Trophoblast cell (in vitro differentiated cells and primary cell): ENCODE measurements at regions not wholly inside any gene's neighbourhood (a gene's known extent, or its start where the extent isn't known, plus 50 kb on each side); places are given as distances from the start of the nearest gene placed in this dataset.

Experiments used
- DNase-seq, 2 donors: peaks; one replicate each; pipeline ENCODE4 v3.0.0-alpha.2; 2016
- H2AFZ ChIP-seq: 2 replicates; pipeline ENCODE4 v1.6.1; 2013; ENCODE audit warnings: low read length, moderate library complexity, mild to moderate bottlenecking; ENCODE audit not compliant: insufficient read depth, poor library complexity
- H2AK5ac ChIP-seq: 2 replicates; pipeline ENCODE4 v1.6.1; 2013; ENCODE audit warnings: mild to moderate bottlenecking, low read length
- H2BK120ac ChIP-seq: 2 replicates; pipeline ENCODE4 v1.6.1; 2013; ENCODE audit warnings: low read length, mild to moderate bottlenecking, moderate library complexity; ENCODE audit not compliant: insufficient read depth, poor library complexity
- H2BK12ac ChIP-seq: 2 replicates; pipeline ENCODE4 v1.6.1; 2013; ENCODE audit warnings: mild to moderate bottlenecking, low read length, moderate library complexity
- H2BK5ac ChIP-seq: 2 replicates; pipeline ENCODE4 v1.6.1; 2013; ENCODE audit warnings: low read length, low read depth, moderate library complexity, mild to moderate bottlenecking; ENCODE audit not compliant: poor library complexity
- H3K14ac ChIP-seq: 2 replicates; pipeline ENCODE4 v1.6.1; 2013; ENCODE audit warnings: mild to moderate bottlenecking, low read length
- H3K18ac ChIP-seq: 2 replicates; pipeline ENCODE4 v1.6.1; 2013; ENCODE audit warnings: mild to moderate bottlenecking, low read length
- H3K23ac ChIP-seq: 2 replicates; pipeline ENCODE4 v1.6.1; 2013; ENCODE audit warnings: low read length
- H3K27ac ChIP-seq: 2 replicates; pipeline ENCODE4 v1.5.1; 2013; ENCODE audit warnings: low read depth, mild to moderate bottlenecking, inconsistent platforms, low read length, moderate library complexity
- H3K27me3 ChIP-seq: 2 replicates; pipeline ENCODE4 v1.6.1; 2013; ENCODE audit warnings: inconsistent platforms, mild to moderate bottlenecking, low read length, moderate library complexity; ENCODE audit not compliant: insufficient read depth
- H3K36me3 ChIP-seq, 2 experiments: 1 replicate in 1 of 2; 2 replicates in 1 of 2; pipeline ENCODE4 v1.6.1; 2013; ENCODE audit warnings: low read length in 2 of 2, mild to moderate bottlenecking in 2 of 2, moderate library complexity in 1 of 2; ENCODE audit not compliant: insufficient read depth in 2 of 2, control insufficient read depth in 1 of 2
- H3K4ac ChIP-seq: 2 replicates; pipeline ENCODE4 v1.6.1; 2013; ENCODE audit warnings: low read depth, mild to moderate bottlenecking, low read length, moderate library complexity
- H3K4me1 ChIP-seq, 2 experiments: 1 replicate in 1 of 2; 2 replicates in 1 of 2; pipeline ENCODE4 v1.6.1; 2013; ENCODE audit warnings: low read length in 2 of 2, mild to moderate bottlenecking in 2 of 2, moderate library complexity in 1 of 2; ENCODE audit not compliant: insufficient read depth in 2 of 2, control insufficient read depth in 1 of 2
- H3K4me2 ChIP-seq: 2 replicates; pipeline ENCODE4 v1.6.1; 2013; ENCODE audit warnings: inconsistent platforms, mild to moderate bottlenecking, low read length, moderate library complexity
- H3K4me3 ChIP-seq: 2 replicates; pipeline ENCODE4 v1.5.1; 2013; ENCODE audit warnings: mild to moderate bottlenecking, low read depth, low read length, inconsistent platforms
- H3K79me1 ChIP-seq: one replicate; pipeline ENCODE4 v1.6.1; 2013; ENCODE audit warnings: low read length
- H3K79me2 ChIP-seq: 2 replicates; pipeline ENCODE4 v1.6.1; 2013; ENCODE audit warnings: low read length, mild to moderate bottlenecking; ENCODE audit not compliant: control insufficient read depth, insufficient read depth, poor library complexity
- H3K9ac ChIP-seq: 2 replicates; pipeline ENCODE4 v1.6.1; 2013; ENCODE audit warnings: mild to moderate bottlenecking, low read length
- H3K9me3 ChIP-seq: 2 replicates; pipeline ENCODE4 v1.6.1; 2013; ENCODE audit warnings: low read depth, mild to moderate bottlenecking, control low read depth, inconsistent platforms, low read length; ENCODE audit not compliant: insufficient read depth
- H4K12ac ChIP-seq: 2 replicates; pipeline ENCODE4 v1.6.1; 2013; ENCODE audit warnings: low read depth, mild to moderate bottlenecking, low read length, moderate library complexity
- H4K8ac ChIP-seq: 2 replicates; pipeline ENCODE4 v1.6.1; 2013; ENCODE audit warnings: low read depth, mild to moderate bottlenecking, low read length, moderate library complexity
- H4K91ac ChIP-seq: one replicate; pipeline ENCODE4 v1.6.1; 2013; ENCODE audit warnings: low read depth, mild to moderate bottlenecking, low read length, moderate library complexity
- WGBS: extraction: QIAGEN DNeasy Blood & Tissue Kit; methylation state at CpG from one replicate; pipeline ENCODE4 v1.1.7; 2013; ENCODE audit warnings: missing lambda C conversion rate; ENCODE audit not compliant: insufficient read length, insufficient coverage; ENCODE audit errors: extremely low coverage; 5-methylcytosine and 5-hydroxymethylcytosine counted together

- no peak overlapping the region for H3K9ac ChIP-seq
- H3K27me3 ChIP-seq, result no peaks in the 10 kb centered on the region
- H3K27ac ChIP-seq, result no peak overlapping the region
- H3K36me3 ChIP-seq, result no peaks in the 10 kb centered on the region
- H2BK12ac ChIP-seq, result no peak overlapping the region
- no peaks in the 10 kb centered on the region for H3K79me2 ChIP-seq
- H2BK120ac ChIP-seq, result no peak overlapping the region
- no peak overlapping the region for H3K18ac ChIP-seq
- no peaks in the 10 kb centered on the region for H3K4me1 ChIP-seq
- no peak overlapping the region for H3K4me3 ChIP-seq
- no CpG with 5 or more reads among the region's 2 CpGs for WGBS
- H3K14ac ChIP-seq, result no peak overlapping the region
- no peak overlapping the region for H2AK5ac ChIP-seq
- H2AFZ ChIP-seq, result no peak overlapping the region
- H4K8ac ChIP-seq, result no peak overlapping the region
- no peak overlapping the region for H3K4me2 ChIP-seq
- H3K4ac ChIP-seq, result no peak overlapping the region
- H3K79me1 ChIP-seq, result no peaks in the 10 kb centered on the region
- no peak for DNase-seq
- H4K91ac ChIP-seq, result no peak overlapping the region
- no peak overlapping the region for H4K12ac ChIP-seq
- no peak overlapping the region for H2BK5ac ChIP-seq
- H3K23ac ChIP-seq, result no peak overlapping the region
- H3K9me3 ChIP-seq, result no peaks in the 10 kb centered on the region
Observed at GRCh38 chrX:20825984-20826383, 548.2 kb upstream of the CNKSR2 start.

- H3K14ac ChIP-seq, result no peak overlapping the region
- H3K9me3 ChIP-seq, result peaks cover 2% of the 10 kb centered on the region
- H3K27me3 ChIP-seq, result no peaks in the 10 kb centered on the region
- no peak overlapping the region for H3K23ac ChIP-seq
- H2BK5ac ChIP-seq, result no peak overlapping the region
- no peak overlapping the region for H2AFZ ChIP-seq
- no peaks in the 10 kb centered on the region for H3K36me3 ChIP-seq
- no peak overlapping the region for H2BK120ac ChIP-seq
- H3K18ac ChIP-seq, result no peak overlapping the region
- no peak overlapping the region for H3K4me3 ChIP-seq
- no peak overlapping the region for H4K91ac ChIP-seq
- no CpG with 5 or more reads among the region's 1 CpG for WGBS
- H4K12ac ChIP-seq, result no peak overlapping the region
- H3K4me1 ChIP-seq, result peaks cover 0 to 5% of the 10 kb centered on the region in 2 experiments
- H2AK5ac ChIP-seq, result no peak overlapping the region
- H3K9ac ChIP-seq, result no peak overlapping the region
- no peak overlapping the region for H2BK12ac ChIP-seq
- H3K27ac ChIP-seq, result no peak overlapping the region
- no peak for DNase-seq
- H3K79me2 ChIP-seq, result no peaks in the 10 kb centered on the region
- H4K8ac ChIP-seq, result no peak overlapping the region
- no peaks in the 10 kb centered on the region for H3K79me1 ChIP-seq
- H3K4ac ChIP-seq, result no peak overlapping the region
- no peak overlapping the region for H3K4me2 ChIP-seq
Observed at GRCh38 chrX:20803971-20804370, 537.3 kb upstream of the RPS6KA3 start.

- no peaks in the 10 kb centered on the region for H3K79me2 ChIP-seq
- H4K8ac ChIP-seq, result no peak overlapping the region
- H2BK5ac ChIP-seq, result no peak overlapping the region
- no peak overlapping the region for H3K4me2 ChIP-seq
- no peaks in the 10 kb centered on the region for H3K79me1 ChIP-seq
- no peak overlapping the region for H3K4ac ChIP-seq
- H3K36me3 ChIP-seq, result no peaks in the 10 kb centered on the region
- H2BK12ac ChIP-seq, result no peak overlapping the region
- H3K23ac ChIP-seq, result no peak overlapping the region
- H3K14ac ChIP-seq, result no peak overlapping the region
- H4K91ac ChIP-seq, result no peak overlapping the region
- peaks cover 0 to 5% of the 10 kb centered on the region in 2 experiments for H3K4me1 ChIP-seq
- H4K12ac ChIP-seq, result no peak overlapping the region
- peaks cover 2% of the 10 kb centered on the region for H3K9me3 ChIP-seq
- no CpG with 5 or more reads among the region's 1 CpG for WGBS
- H3K9ac ChIP-seq, result no peak overlapping the region
- H3K18ac ChIP-seq, result no peak overlapping the region
- no peak overlapping the region for H2AK5ac ChIP-seq
- no peak overlapping the region for H2BK120ac ChIP-seq
- H3K4me3 ChIP-seq, result no peak overlapping the region
- no peak overlapping the region for H2AFZ ChIP-seq
- DNase-seq, result peak; percentile 60 to 68
- H3K27ac ChIP-seq, result peak overlapping the region; percentile 53
- H3K27me3 ChIP-seq, result no peaks in the 10 kb centered on the region
Observed at GRCh38 chrX:20802036-20802435, 535.3 kb upstream of the RPS6KA3 start.

GRCh38 chrX:20796450-20796849, 529.7 kb upstream of the RPS6KA3 start:
- Histone ChIP-seq H4K8ac (no peak overlapping the region), H2BK120ac (no peak overlapping the region), H2BK12ac (no peak overlapping the region), H3K79me1 (no peaks in the 10 kb centered on the region), H3K4me2 (no peak overlapping the region), H3K9me3 (peaks cover 2% of the 10 kb centered on the region), H4K91ac (no peak overlapping the region), H4K12ac (no peak overlapping the region), H3K14ac (no peak overlapping the region), H3K23ac (no peak overlapping the region), H3K9ac (no peak overlapping the region), H3K4ac (no peak overlapping the region), H3K36me3 (no peaks in the 10 kb centered on the region), H3K27ac (no peak overlapping the region), H3K27me3 (no peaks in the 10 kb centered on the region), H2BK5ac (no peak overlapping the region), H3K79me2 (no peaks in the 10 kb centered on the region), H2AFZ (no peak overlapping the region), H2AK5ac (no peak overlapping the region), H3K18ac (no peak overlapping the region), H3K4me1 (no peaks in the 10 kb centered on the region), H3K4me3 (no peak overlapping the region)
- no CpG with 5 or more reads among the region's 2 CpGs for WGBS
- no peak for DNase-seq
